NCI-H1048 (cell line): ENCODE measurements at regions not wholly inside any gene's neighbourhood (a gene's known extent, or its start where the extent isn't known, plus 50 kb on each side); places are given as distances from the start of the nearest gene placed in this dataset.

Source experiments
- DNase-seq: peaks from one replicate; lab custom pipeline; 2025; lab: John Stamatoyannopoulos, UW

- DNase-seq, result no peak
Measured at GRCh38 chr1:101317590-101317989, 80.8 kb downstream of the S1PR1 start.

- DNase-seq, result no peak
Measured at GRCh38 chr1:101323535-101323934, 86.7 kb downstream of the S1PR1 start.

- no peak for DNase-seq
Measured at GRCh38 chr1:101325144-101325543, 88.3 kb downstream of the S1PR1 start.

- no peak for DNase-seq
Measured at GRCh38 chr1:101330427-101331130, 93.8 kb downstream of the S1PR1 start.

GRCh38 chr1:101331794-101332193, 95.0 kb downstream of the S1PR1 start:
- no peak for DNase-seq

- no peak for DNase-seq
Measured at GRCh38 chr1:101332633-101333032, 95.8 kb downstream of the S1PR1 start.

- no peak for DNase-seq
Measured at GRCh38 chr1:101333186-101333585, 96.4 kb downstream of the S1PR1 start.

GRCh38 chr1:101337968-101338367, 101.1 kb downstream of the S1PR1 start:
- no peak for DNase-seq

GRCh38 chr1:101338714-101339430, 102.1 kb downstream of the S1PR1 start:
- no peak for DNase-seq

GRCh38 chr1:101344745-101345144, 107.9 kb downstream of the S1PR1 start:
- no peak for DNase-seq

- DNase-seq, result no peak
Measured at GRCh38 chr1:101346419-101346818, 109.6 kb downstream of the S1PR1 start.

- DNase-seq, result no peak
Measured at GRCh38 chr1:101356013-101356412, 119.2 kb downstream of the S1PR1 start.

GRCh38 chr1:101356604-101357443, 120.0 kb downstream of the S1PR1 start:
- DNase-seq, result no peak

- DNase-seq, result no peak
Measured at GRCh38 chr1:101357444-101357986, 120.7 kb downstream of the S1PR1 start.

GRCh38 chr1:101360506-101360905, 123.7 kb downstream of the S1PR1 start:
- no peak for DNase-seq

- DNase-seq, result no peak
Measured at GRCh38 chr1:101363891-101364318, 127.1 kb downstream of the S1PR1 start.

- DNase-seq, result no peak
Measured at GRCh38 chr1:101364370-101365120, 127.7 kb downstream of the S1PR1 start.

GRCh38 chr1:101365186-101365585, 128.4 kb downstream of the S1PR1 start:
- DNase-seq, result no peak

GRCh38 chr1:101365878-101366277, 129.1 kb downstream of the S1PR1 start:
- DNase-seq, result no peak

- no peak for DNase-seq
Measured at GRCh38 chr1:101366513-101367215, 129.8 kb downstream of the S1PR1 start.

- DNase-seq, result no peak
Measured at GRCh38 chr1:101367630-101368029, 130.8 kb downstream of the S1PR1 start.
